PC-9 (cell line): ENCODE measurements at regions not wholly inside any gene's neighbourhood (a gene's known extent, or its start where the extent isn't known, plus 50 kb on each side); places are given as distances from the start of the nearest gene placed in this dataset.

ENCODE experiments used
- BruUV-seq: library from RNA; stranded (reverse); fragments of 400-500 nt; replicated peaks from 2 replicates; lab custom pipeline; 2021; lab: Mats Ljungman, UMichigan
- CTCF ChIA-PET: fragments of 300-600 bp; sonication (Branson Sonifier 250); formaldehyde crosslinking; loops from one replicate; lab custom pipeline; 2022; ENCODE audit warnings: antibody characterized with exemption; lab: Charles Lee
- POLR2A ChIA-PET: fragments of 300-600 bp; sonication (Branson Sonifier 250); formaldehyde crosslinking; loops from one replicate; lab custom pipeline; 2022; ENCODE audit warnings: antibody characterized with exemption; ENCODE audit not compliant: unreplicated experiment; lab: Charles Lee
- DNase-seq, 2 experiments: peaks; one replicate each; pipeline versions ENCODE4 v3.0.0 to v3.0.0-alpha.2; 2015 to 2022; ENCODE audit warnings: mixed read lengths in 1 of 2
- H2AFZ ChIP-seq: fragments of 200-600 bp; sonication (generic); 2 replicates; pipeline ENCODE4 v1.8.1; 2017; ENCODE audit warnings: antibody characterized with exemption
- H3F3A ChIP-seq: fragments of 200-600 bp; sonication (generic); 2 replicates; pipeline ENCODE4 v1.8.1; 2017; ENCODE audit warnings: antibody characterized with exemption, mild to moderate bottlenecking, low read depth; ENCODE audit not compliant: insufficient read depth
- H3K27ac ChIP-seq: fragments of 200-600 bp; sonication (generic); 2 replicates; pipeline ENCODE4 v1.6.1; 2016; ENCODE audit warnings: mixed run types
- H3K27me3 ChIP-seq: fragments of 200-600 bp; sonication (generic); 2 replicates; pipeline ENCODE4 v1.6.1; 2016; ENCODE audit warnings: low read depth, mixed run types; ENCODE audit not compliant: insufficient read depth
- H3K36me3 ChIP-seq: fragments of 200-600 bp; sonication (generic); 2 replicates; pipeline ENCODE4 v1.6.1; 2016; ENCODE audit warnings: low read depth, mixed run types
- H3K4me1 ChIP-seq: fragments of 200-600 bp; sonication (generic); replicated peaks from 2 replicates; pipeline ENCODE4 v1.6.1; 2016; ENCODE audit warnings: mixed run types; ENCODE audit not compliant: insufficient read depth
- H3K4me2 ChIP-seq: fragments of 200-600 bp; sonication (generic); 2 replicates; pipeline ENCODE4 v1.6.1; 2017; ENCODE audit warnings: mixed run types
- H3K4me3 ChIP-seq: fragments of 200-600 bp; sonication (generic); 2 replicates; pipeline ENCODE4 v1.6.1; 2016; ENCODE audit warnings: mixed run types
- H3K79me2 ChIP-seq: fragments of 200-600 bp; sonication (generic); 2 replicates; pipeline ENCODE4 v1.6.1; 2017; ENCODE audit warnings: low read depth, mixed run types
- H3K9me2 ChIP-seq: fragments of 200-600 bp; sonication (generic); 2 replicates; pipeline ENCODE4 v1.8.1; 2017; ENCODE audit warnings: mild to moderate bottlenecking; ENCODE audit not compliant: insufficient read depth
- H3K9me3 ChIP-seq: fragments of 200-600 bp; sonication (generic); 2 replicates; pipeline ENCODE4 v1.8.1; 2016; ENCODE audit warnings: low read depth; ENCODE audit not compliant: insufficient read depth
- H4K20me1 ChIP-seq: fragments of 200-600 bp; sonication (generic); 2 replicates; pipeline ENCODE4 v1.8.1; 2017; ENCODE audit not compliant: insufficient read depth
- EZH2 ChIP-seq: fragments of 200-600 bp; sonication (generic); IDR thresholded peaks from 2 replicates; pipeline ENCODE4 v1.8.0; 2017; ENCODE audit warnings: antibody characterized with exemption, low read depth
- intact Hi-C: fragments of 100-400 bp; cut with micrococcal nuclease; formaldehyde crosslinking; loops from one replicate; pipeline ENCODE4 v1.10.0; 2022; ENCODE audit not compliant: unreplicated experiment
- TF ChIP-seq, protein P1 (sequence below): fragments of 200-600 bp; sonication (generic); conservative IDR thresholded peaks from 2 replicates; pipeline ENCODE4 v1.6.1; 2017; ENCODE audit warnings: mixed run types, antibody characterized with exemption, mild to moderate bottlenecking, moderate library complexity

DNA sequence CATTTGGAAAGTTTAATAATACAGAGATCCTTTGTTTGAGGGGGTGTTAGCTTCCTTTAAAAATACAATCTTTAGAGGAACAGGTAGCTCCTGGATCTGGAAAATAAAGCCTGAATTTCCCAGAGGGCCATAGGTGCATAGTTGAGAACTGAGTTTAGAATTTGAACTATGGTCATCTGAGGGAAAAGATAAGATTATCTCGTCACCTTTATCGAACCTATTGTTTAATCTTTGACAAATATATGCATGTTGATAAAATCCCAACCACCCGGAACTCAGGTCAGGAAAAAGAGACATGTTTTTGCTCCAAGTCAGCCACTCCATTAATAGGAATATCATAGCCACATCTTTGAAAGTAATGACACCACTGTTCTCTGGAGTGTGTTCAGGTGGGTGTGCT is 91.7 kb upstream of the FAM169A start:
- TF ChIP-seq, protein P1, sequence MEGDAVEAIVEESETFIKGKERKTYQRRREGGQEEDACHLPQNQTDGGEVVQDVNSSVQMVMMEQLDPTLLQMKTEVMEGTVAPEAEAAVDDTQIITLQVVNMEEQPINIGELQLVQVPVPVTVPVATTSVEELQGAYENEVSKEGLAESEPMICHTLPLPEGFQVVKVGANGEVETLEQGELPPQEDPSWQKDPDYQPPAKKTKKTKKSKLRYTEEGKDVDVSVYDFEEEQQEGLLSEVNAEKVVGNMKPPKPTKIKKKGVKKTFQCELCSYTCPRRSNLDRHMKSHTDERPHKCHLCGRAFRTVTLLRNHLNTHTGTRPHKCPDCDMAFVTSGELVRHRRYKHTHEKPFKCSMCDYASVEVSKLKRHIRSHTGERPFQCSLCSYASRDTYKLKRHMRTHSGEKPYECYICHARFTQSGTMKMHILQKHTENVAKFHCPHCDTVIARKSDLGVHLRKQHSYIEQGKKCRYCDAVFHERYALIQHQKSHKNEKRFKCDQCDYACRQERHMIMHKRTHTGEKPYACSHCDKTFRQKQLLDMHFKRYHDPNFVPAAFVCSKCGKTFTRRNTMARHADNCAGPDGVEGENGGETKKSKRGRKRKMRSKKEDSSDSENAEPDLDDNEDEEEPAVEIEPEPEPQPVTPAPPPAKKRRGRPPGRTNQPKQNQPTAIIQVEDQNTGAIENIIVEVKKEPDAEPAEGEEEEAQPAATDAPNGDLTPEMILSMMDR: no peak
- no peak for TF ChIP-seq EZH2
- Histone ChIP-seq H3K27ac (no peak overlapping the region), H2AFZ (no peak overlapping the region), H3K4me3 (no peak overlapping the region), H3F3A (peaks cover 23% of the 10 kb centered on the region), H3K27me3 (no peaks in the 10 kb centered on the region), H3K79me2 (no peaks in the 10 kb centered on the region), H3K36me3 (no peaks in the 10 kb centered on the region), H3K9me2 (no peaks in the 10 kb centered on the region), H3K4me2 (no peak overlapping the region), H3K9me3 (no peaks in the 10 kb centered on the region), H4K20me1 (no peaks in the 10 kb centered on the region), H3K4me1 (peaks cover 25% of the 10 kb centered on the region)
- POLR2A ChIA-PET: no interaction called here
- BruUV-seq: no TSS peak
- DNase-seq: no peak
- CTCF ChIA-PET: no interaction called here
- intact Hi-C loops: no loop called here

DNA sequence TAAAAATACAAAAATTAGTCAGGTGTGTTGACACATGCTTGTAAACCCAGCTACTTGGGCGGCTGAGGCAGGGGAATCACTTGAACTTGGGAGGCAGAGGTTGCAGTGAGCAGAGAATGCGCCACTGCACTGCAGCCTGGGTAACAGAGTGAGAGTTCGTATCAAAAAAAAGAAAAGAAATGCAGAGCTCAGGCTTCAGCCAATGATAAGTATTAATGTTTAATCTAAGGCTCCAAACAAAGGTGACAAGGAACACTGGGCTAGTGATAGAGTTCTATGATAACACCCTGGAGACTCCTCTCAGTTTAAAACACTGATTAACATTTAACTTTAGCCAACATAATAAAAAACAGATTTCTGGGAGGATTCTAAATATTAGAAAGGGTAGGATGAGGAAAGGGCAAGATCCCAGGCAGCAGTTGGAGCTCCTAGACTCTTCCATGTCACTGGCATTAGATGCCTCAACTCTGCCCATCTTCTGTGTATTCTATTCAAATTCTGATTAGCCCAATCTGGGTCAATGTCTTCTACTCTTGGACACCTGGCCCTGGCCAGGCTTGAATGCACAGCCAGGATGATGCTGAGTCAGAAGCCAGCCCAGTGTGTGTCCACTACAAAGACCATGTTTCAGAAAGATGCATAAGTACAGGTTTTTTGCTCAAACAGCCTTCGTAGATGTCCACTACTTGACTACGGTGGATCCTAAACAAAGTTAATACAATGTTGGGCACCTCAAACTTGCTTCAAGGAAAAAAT is 91.0 kb upstream of the FAM169A start:
- intact Hi-C loops: no loop called here
- H4K20me1 ChIP-seq: no peaks in the 10 kb centered on the region
- no peak overlapping the region for H3K27ac ChIP-seq
- H3K36me3 ChIP-seq: no peaks in the 10 kb centered on the region
- no peak overlapping the region for H3K4me3 ChIP-seq
- BruUV-seq: no TSS peak
- H3K9me2 ChIP-seq: no peaks in the 10 kb centered on the region
- no peaks in the 10 kb centered on the region for H3K27me3 ChIP-seq
- no peak overlapping the region for H3K4me2 ChIP-seq
- DNase-seq: no peak
- peaks cover 23% of the 10 kb centered on the region for H3F3A ChIP-seq
- TF ChIP-seq, protein P1: no peak
- no peak for TF ChIP-seq EZH2
- ChIA-PET CTCF (no interaction called here), POLR2A (no interaction called here)
- H3K79me2 ChIP-seq: no peaks in the 10 kb centered on the region
- no peaks in the 10 kb centered on the region for H3K9me3 ChIP-seq
- H3K4me1 ChIP-seq: peaks cover 25% of the 10 kb centered on the region
- no peak overlapping the region for H2AFZ ChIP-seq

DNA sequence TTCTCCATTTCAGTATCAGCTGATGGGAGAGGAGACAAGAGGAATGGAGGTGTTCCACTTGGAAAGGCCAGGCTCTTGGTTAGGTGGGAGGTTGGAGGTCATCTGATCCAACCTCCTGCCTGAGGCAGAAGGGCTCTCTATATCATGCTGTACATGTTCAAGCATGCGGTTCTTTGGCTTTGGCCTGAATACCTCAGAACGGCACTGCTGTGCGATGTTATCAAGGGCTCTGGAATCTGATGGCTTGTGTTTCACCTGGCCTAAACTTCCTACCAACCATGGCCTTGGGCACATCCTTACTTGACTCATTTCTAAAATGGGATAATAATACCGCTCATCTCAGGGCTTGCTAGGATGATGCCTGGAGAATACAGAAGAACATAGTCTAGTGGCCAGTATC is 90.1 kb upstream of the FAM169A start:
- intact Hi-C loops: no loop called here
- H4K20me1 ChIP-seq: no peaks in the 10 kb centered on the region
- no peaks in the 10 kb centered on the region for H3K9me3 ChIP-seq
- H2AFZ ChIP-seq: no peak overlapping the region
- POLR2A ChIA-PET: no interaction called here
- H3K27me3 ChIP-seq: no peaks in the 10 kb centered on the region
- no peak overlapping the region for H3K4me2 ChIP-seq
- peaks cover 25% of the 10 kb centered on the region for H3K4me1 ChIP-seq
- H3K4me3 ChIP-seq: no peak overlapping the region
- H3K9me2 ChIP-seq: no peaks in the 10 kb centered on the region
- peaks cover 23% of the 10 kb centered on the region for H3F3A ChIP-seq
- no TSS peak for BruUV-seq
- CTCF ChIA-PET: no interaction called here
- H3K36me3 ChIP-seq: no peaks in the 10 kb centered on the region
- TF ChIP-seq, protein P1: no peak
- no peak for TF ChIP-seq EZH2
- DNase-seq: no peak
- no peak overlapping the region for H3K27ac ChIP-seq
- H3K79me2 ChIP-seq: no peaks in the 10 kb centered on the region
